IPS-18a (cell line): ENCODE measurements at regions not wholly inside any gene's neighbourhood (a gene's known extent, or its start where the extent isn't known, plus 50 kb on each side); places are given as distances from the start of the nearest gene placed in this dataset.
"Not testable (repeated sequence)": the region's sequence is repeated elsewhere in the genome, so short reads cannot be mapped to it uniquely, and the experiment has no call there.

Source experiments
- H3K27ac ChIP-seq: one replicate; pipeline ENCODE4 v1.5.1; 2013; ENCODE audit warnings: low read length
- H3K27me3 ChIP-seq: one replicate; pipeline ENCODE4 v1.6.1; 2013; ENCODE audit warnings: mild to moderate bottlenecking, low read length; ENCODE audit not compliant: control insufficient read depth, insufficient read depth
- H3K36me3 ChIP-seq: one replicate; pipeline ENCODE4 v1.6.1; 2013; ENCODE audit warnings: low read depth, low read length; ENCODE audit not compliant: control insufficient read depth
- H3K4me1 ChIP-seq: one replicate; pipeline ENCODE4 v1.6.1; 2013; ENCODE audit warnings: low read depth, low read length; ENCODE audit not compliant: control insufficient read depth
- H3K4me3 ChIP-seq: one replicate; pipeline ENCODE4 v1.5.1; 2013; ENCODE audit warnings: low read length
- H3K9ac ChIP-seq: one replicate; pipeline ENCODE4 v1.6.1; 2013; ENCODE audit warnings: mild to moderate bottlenecking, low read length, moderate library complexity
- H3K9me3 ChIP-seq: one replicate; pipeline ENCODE4 v1.6.1; 2013; ENCODE audit warnings: low read depth, low read length; ENCODE audit not compliant: control insufficient read depth

DNA sequence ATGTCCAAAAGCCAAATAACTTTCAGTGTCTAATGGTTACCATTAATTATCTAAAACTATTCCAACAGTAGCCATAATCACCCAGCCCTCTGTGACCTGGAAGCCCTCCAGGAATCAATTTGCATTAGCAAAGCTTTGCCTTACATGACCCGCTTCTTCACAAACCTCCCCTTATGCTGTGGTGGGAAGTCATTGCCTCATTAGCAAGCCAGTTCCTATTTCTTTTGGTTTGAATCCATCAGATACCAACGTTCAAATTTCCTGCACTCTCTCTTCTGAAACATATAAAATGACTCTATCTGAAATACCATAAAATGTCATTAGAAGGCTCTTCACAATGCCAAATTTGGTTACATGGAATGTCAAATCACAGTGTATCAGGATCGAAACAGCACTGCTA is 268.3 kb upstream of the PRKD1 start:
- Histone ChIP-seq H3K27ac (no peak overlapping the region), H3K9me3 (no peaks in the 10 kb centered on the region), H3K27me3 (no peaks in the 10 kb centered on the region), H3K36me3 (no peaks in the 10 kb centered on the region), H3K4me1 (no peaks in the 10 kb centered on the region), H3K4me3 (no peak overlapping the region), H3K9ac (no peak overlapping the region)

DNA sequence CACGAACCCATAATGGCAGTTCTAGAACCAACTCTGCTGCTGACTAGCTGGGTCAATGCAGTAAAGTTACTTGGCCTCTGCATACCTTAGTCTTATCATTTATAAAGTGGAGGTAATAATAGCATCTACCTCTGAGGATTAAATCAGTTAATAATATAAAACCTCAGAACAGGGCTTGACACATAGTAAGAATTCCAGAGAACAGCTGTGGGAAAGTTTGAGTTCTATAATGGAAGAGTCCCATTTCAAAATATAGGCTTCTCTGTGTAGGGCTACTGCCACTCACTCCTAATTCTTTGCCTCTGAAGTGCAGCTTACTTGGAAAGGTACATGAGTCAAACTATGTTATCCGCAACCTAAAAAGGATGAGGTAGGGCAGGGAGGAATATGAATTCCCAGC is 269.2 kb upstream of the PRKD1 start:
- Histone ChIP-seq H3K27me3 (no peaks in the 10 kb centered on the region), H3K36me3 (no peaks in the 10 kb centered on the region), H3K27ac (no peak overlapping the region), H3K4me3 (no peak overlapping the region), H3K9ac (no peak overlapping the region), H3K4me1 (no peaks in the 10 kb centered on the region), H3K9me3 (no peaks in the 10 kb centered on the region)

DNA sequence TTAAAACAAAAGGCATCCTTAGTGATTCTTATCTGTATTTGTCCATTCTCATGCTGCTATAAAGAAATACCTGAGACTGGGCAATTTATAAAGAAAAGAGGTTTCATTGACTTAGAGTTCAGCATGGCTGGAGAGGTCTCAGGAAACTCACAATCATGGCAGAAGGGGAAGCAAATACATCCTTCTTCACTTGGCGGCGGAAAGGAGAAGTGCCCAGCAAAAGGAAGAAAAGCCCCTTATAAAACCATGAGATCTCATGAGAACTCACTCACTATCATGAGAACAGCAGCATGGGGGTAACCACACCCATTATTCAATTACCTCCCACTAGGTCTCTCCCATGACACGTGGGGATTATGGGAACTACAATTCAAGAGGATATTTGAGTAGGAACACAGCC is 271.1 kb upstream of the PRKD1 start:
- H3K36me3 ChIP-seq, H3K4me1 ChIP-seq, H3K9me3 ChIP-seq, H3K27ac ChIP-seq, H3K27me3 ChIP-seq, H3K4me3 ChIP-seq, H3K9ac ChIP-seq: not testable (repeated sequence)

DNA sequence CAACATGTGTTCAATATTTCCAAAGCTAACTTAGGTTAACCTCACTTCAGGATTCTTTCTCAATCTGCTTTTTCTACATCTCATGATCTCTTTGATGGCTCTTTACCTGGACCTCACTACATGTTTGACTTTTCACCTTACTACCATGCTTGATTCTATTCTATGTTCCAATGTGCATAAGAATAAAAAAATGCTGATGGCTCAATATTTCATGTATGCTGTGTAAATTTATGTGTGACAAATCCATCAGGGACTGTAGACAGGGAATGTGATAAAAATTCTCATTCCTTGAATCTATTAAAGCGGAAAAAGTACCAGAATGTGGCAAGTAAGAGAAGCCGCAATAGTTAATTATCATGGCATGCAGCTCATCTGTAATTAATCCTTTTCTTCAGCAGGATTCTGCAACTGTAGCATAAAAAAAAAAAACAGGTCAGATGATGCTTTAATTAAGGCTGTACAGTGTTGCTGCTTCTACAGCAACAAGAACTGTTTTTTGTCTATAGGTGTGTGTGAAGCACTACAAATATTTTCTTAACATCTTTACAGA is 276.9 kb upstream of the PRKD1 start:
- Histone ChIP-seq H3K36me3 (no peaks in the 10 kb centered on the region), H3K4me3 (no peak overlapping the region), H3K27ac (no peak overlapping the region), H3K9me3 (no peaks in the 10 kb centered on the region), H3K9ac (no peak overlapping the region), H3K4me1 (no peaks in the 10 kb centered on the region), H3K27me3 (no peaks in the 10 kb centered on the region)

DNA sequence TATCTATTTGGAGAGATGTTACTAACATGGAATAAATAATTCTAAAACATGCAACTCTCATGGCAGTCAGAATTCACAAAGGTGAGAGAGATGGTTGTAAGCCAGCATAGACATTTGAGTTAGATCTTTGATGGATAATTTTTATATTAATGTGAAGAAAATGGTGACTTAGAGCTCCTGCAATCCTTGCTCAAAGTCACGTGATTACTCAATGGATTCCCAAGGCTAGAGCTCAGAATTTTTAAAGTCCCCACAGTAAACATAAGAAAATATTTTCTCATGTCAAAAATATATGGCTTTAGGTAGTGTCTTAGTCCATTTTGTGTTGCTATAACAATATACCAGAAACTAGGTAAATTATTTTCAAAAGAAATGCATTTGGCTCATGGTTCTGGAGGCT is 281.5 kb upstream of the PRKD1 start:
- no peak overlapping the region for H3K9ac ChIP-seq
- H3K4me1 ChIP-seq, result no peaks in the 10 kb centered on the region
- no peak overlapping the region for H3K4me3 ChIP-seq
- H3K27ac ChIP-seq, result no peak overlapping the region
- no peaks in the 10 kb centered on the region for H3K27me3 ChIP-seq
- H3K36me3 ChIP-seq, result no peaks in the 10 kb centered on the region
- no peaks in the 10 kb centered on the region for H3K9me3 ChIP-seq

DNA sequence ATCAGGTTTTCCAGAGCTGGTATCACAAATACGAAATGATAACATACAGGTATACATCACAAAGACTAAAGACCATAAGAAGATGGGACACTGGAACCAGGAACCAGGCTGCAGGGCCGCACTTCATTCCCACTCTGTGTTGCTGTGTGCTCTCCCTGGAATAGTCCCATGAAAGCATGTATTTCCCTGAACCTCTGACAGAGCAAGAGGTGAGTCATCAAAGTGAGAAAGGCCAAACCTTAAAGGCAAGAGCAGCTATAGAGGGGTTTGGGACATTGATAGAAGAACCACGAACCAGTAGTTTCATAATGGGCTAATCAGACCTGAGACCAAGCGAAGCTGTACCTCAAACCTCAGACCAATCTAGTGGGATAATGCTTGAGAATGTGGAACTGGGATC is 283.0 kb upstream of the PRKD1 start:
- Histone ChIP-seq H3K9me3 (no peaks in the 10 kb centered on the region), H3K36me3 (no peaks in the 10 kb centered on the region), H3K27me3 (no peaks in the 10 kb centered on the region), H3K4me1 (no peaks in the 10 kb centered on the region), H3K9ac (no peak overlapping the region), H3K27ac (no peak overlapping the region), H3K4me3 (no peak overlapping the region)

DNA sequence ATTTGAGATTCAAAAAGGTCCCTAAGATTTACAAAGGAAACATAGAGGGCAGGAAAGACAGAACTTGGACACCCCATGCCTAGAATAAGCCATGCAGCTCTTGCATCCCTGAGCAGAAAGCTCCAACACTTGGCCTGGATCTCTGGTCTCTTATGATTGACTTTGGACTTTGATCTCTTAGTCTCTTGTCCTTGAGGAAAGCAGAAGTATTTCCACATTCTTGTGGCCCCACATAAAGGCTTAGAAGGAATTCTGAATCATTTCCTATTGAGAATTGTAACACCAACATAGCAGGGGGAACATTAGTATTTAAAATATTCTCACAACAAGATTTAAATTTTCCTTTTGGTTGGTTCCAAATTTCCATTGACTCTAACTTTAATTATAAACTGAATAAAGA is 283.7 kb upstream of the PRKD1 start:
- Histone ChIP-seq H3K36me3 (no peaks in the 10 kb centered on the region), H3K4me3 (no peak overlapping the region), H3K27me3 (no peaks in the 10 kb centered on the region), H3K9ac (no peak overlapping the region), H3K4me1 (no peaks in the 10 kb centered on the region), H3K9me3 (no peaks in the 10 kb centered on the region), H3K27ac (no peak overlapping the region)

DNA sequence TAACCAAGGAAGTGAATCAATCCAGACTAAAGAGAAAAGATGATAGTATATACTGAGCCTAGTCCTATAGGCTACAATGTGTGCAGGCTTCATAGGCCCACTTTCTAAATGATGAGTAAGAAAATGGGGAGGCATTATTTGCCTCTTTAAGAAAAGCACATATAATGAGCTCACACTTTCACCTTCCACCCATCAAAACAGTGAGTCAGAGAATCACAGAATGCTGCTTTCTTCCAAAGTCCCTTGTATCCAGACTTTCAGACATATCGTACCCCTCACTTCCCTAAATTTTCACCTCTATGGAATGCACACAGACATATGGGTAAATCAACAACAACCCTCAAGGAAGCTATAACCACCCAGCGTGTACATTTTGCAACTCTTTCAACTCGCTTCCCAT is 286.4 kb upstream of the PRKD1 start:
- no peak overlapping the region for H3K9ac ChIP-seq
- no peaks in the 10 kb centered on the region for H3K27me3 ChIP-seq
- H3K4me3 ChIP-seq, result no peak overlapping the region
- H3K9me3 ChIP-seq, result no peaks in the 10 kb centered on the region
- no peaks in the 10 kb centered on the region for H3K4me1 ChIP-seq
- no peaks in the 10 kb centered on the region for H3K36me3 ChIP-seq
- H3K27ac ChIP-seq, result no peak overlapping the region

DNA sequence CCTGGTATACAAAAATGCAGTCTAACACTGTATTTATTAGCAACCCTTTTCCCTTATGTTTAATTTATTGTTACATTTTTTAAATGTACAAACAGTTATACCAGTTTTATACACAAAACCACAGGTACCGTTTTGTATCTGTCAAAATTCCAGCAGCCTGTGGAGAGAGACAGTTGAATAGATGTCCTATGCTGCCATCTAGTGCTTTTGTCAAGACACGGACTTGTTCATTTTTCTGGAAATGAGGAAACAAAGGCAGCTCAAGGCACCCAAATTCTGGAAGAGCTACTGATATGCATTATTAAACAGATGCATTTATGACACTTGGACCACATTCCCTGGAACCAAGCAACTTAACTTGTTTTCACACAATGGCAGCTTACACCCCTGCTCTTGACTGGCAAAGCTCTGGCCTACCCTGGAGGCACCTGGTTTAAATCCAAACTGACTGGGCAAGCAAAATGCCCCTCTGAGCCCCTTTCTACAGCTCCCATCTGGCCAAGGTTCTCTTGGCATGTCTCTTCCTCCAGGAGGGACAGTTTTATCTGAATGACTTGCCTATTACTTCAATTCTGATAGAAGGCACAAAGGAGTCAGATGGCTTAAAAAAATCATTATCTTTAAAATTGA is 286.9 kb upstream of the PRKD1 start:
- no peaks in the 10 kb centered on the region for H3K36me3 ChIP-seq
- no peak overlapping the region for H3K9ac ChIP-seq
- no peaks in the 10 kb centered on the region for H3K27me3 ChIP-seq
- no peak overlapping the region for H3K4me3 ChIP-seq
- no peaks in the 10 kb centered on the region for H3K9me3 ChIP-seq
- no peak overlapping the region for H3K27ac ChIP-seq
- no peaks in the 10 kb centered on the region for H3K4me1 ChIP-seq

DNA sequence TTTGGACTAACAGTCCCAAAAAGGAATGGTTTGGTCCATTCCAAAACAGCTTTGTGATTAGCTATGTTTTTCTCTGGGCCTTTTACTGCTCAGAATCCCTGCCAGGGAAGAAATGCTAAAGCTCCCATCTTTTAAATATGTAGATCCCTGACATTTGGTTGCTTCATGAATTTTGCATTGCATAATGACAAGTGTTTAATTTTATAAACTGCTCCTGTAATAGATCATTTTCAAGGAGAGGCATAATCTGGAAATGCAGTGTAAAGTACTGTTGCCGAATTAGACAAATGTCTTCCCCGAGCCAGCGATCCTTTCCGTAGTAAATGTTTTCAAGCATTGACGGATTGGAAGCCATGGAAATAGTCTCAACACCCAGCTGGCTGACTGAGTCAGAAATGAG is 291.3 kb upstream of the PRKD1 start:
- Histone ChIP-seq H3K36me3 (no peaks in the 10 kb centered on the region), H3K27me3 (no peaks in the 10 kb centered on the region), H3K4me1 (no peaks in the 10 kb centered on the region), H3K9me3 (no peaks in the 10 kb centered on the region), H3K9ac (no peak overlapping the region), H3K4me3 (no peak overlapping the region), H3K27ac (no peak overlapping the region)

DNA sequence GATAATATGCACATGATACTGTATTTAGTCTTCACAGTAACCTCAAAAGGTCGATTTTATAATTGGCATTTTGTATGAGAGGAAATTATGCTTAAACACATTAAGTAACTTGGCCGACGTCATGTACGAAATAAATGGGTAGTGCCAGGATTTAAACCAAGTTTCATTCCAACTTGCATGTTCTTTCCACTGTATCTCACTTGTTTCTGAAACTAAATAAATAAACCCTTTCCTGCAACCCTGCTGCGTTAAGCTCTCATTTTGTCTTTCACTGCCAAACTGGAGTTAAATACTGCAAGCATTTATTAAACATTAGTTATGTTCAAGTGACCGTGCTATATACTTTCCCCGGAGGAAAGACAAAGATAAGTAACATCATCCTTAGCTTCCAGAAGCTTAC is 293.9 kb upstream of the PRKD1 start:
- no peaks in the 10 kb centered on the region for H3K27me3 ChIP-seq
- no peak overlapping the region for H3K27ac ChIP-seq
- H3K9ac ChIP-seq, result no peak overlapping the region
- H3K9me3 ChIP-seq, result no peaks in the 10 kb centered on the region
- no peaks in the 10 kb centered on the region for H3K36me3 ChIP-seq
- H3K4me3 ChIP-seq, result no peak overlapping the region
- H3K4me1 ChIP-seq, result no peaks in the 10 kb centered on the region

DNA sequence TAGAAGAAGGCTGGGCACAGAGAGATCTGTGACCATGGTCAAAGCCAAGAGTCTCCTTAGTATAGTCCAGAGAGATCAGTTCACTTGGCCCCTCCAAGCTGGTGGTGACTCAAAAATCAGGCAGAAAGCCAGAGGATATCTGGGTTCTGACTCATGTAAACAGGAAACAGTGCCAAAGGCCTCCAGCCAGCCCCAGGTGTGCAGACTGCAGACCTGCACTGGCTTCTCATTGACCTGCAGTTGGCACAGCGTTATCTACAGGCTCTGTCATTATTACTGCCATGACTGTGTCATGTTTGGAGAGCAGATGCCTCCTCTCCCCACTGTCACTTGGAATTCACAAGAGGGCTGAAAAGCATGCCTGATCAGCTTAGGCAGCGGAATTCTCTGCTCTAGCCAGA is 295.7 kb upstream of the PRKD1 start:
- Histone ChIP-seq H3K27ac (no peak overlapping the region), H3K9ac (no peak overlapping the region), H3K27me3 (no peaks in the 10 kb centered on the region), H3K36me3 (no peaks in the 10 kb centered on the region), H3K4me1 (no peaks in the 10 kb centered on the region), H3K4me3 (no peak overlapping the region), H3K9me3 (no peaks in the 10 kb centered on the region)
